ENCODE measurements at regions not wholly inside any gene's neighbourhood (a gene's known extent, or its start where the extent isn't known, plus 50 kb on each side); places are given as distances from the start of the nearest gene placed in this dataset.

DNA sequence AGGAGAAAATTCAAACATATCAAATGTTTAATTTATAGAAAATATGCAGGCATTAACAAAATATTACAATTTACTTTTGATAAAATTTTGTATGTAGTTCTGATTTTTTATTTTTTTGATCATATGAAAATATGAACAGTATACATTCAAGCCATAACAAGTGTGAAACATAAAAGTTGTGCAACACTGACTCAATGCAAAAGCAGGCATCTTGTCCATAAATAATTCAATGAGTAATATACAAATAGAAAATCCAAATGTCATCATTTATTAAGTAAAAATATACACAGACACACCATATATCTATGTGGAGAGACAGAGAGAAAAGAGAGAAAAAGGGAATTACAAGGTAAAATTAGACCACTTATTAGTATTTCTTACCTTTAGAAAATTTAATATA is 1183.9 kb downstream of the SLITRK1 start:
- DNase-seq (ENCODE audit: low read depth in 2 of 2): no peak

DNA sequence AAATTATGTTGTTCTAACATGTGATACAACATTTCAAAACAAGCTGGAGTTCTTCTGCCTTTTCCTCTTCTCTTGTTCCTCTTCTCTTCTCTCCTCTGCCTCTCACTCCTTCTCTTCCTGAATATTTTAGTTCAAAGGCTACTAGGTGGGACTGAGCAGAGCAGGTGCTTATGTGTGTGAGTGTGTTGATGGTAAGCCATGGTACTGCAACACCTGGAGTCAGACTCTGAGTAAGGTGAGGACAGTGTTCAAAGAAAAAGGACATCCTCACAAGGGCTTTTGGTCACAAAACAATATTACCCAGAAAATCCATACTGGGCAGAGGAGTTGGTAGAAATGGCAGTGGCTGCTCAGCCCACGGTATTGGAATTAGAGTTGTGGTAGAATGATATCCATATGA is 1188.7 kb downstream of the SLITRK1 start:
- DNase-seq (ENCODE audit: low read depth in 2 of 2): no peak

DNA sequence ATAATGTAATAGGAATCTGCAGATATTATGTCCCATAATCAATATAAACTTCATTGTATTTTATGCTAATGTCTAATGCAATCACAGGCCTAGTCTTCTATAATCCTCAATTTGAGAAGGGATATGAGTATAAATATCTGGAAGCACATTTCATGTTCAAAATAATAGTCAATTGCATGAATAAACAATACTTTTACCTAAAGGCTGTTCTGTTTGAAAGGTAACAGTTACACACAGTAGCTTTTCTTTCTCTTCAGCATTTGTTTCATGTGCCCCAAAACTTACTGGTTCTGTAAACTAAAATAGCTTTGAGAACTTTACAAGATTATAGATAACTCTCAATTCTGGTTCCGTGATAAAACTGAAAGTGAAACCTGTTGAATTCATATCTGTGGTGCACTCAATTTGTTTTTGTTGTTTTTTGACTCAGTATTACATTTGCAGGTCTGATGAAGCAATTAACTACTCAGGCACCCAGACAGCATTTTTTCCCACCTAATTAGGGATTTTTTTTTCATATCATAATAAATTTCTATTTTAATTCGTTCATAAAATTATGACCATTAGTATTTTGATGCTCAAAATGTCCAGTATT is 1193.8 kb downstream of the SLITRK1 start:
- no peak for DNase-seq (ENCODE audit: low read depth in 2 of 2)

DNA sequence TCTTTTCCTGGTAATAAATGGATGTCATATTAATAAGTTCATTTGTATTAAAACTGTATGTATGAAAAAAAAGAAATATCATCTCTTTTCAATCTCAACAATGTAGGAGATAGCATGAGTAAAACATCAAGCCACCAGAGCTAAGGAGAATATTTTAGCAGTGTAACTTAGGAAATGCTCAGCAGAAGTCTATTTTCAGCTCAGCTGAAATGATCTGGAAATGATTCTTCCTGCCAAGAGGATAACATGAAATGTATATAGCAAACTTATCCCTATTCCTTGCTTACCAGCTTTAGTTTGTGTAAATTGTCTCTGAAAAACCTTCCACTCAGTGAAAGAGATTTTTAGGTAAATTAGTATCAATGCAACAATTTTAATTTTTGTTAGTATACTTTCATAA is 1194.4 kb downstream of the SLITRK1 start:
- no peak for DNase-seq (ENCODE audit: low read depth in 2 of 2)

DNA sequence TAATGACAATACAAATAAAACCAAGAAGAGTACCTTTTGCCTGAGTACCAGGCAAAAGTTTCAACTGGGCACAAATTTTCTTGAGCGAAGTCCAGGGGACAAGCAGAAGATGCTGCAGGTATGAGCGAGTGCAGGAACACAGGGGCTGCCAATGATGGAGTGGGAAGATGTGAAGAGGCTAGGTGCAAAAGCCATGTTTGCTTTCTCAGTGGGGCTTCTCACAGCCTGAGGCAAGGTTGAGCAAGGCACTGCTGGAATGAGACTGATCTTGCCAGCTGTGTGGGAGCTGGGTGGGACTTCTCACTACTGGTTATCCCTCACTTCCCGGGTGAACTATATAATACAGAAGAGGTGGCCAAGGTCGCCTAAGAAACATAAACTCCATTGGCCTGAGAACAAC is 1200.7 kb downstream of the SLITRK1 start:
- no peak for DNase-seq (ENCODE audit: low read depth in 2 of 2)

DNA sequence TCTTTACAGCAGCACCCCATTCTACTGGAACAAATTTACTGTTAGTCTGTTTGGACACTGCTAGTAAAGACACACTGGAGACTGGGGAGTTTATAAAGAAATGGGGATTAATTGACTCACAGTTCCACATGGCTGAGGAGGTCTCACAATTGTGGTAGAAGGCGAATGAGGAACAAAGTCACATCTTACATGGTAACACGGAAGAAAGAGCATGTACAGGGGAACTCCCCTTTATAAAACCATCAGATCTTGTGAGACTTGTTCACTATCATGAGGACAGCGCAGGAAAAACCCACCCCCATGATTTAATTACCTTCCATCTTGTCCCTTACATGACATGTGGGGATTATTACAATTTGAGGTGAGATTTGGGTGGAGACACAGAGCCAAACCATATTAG is 1204.2 kb downstream of the SLITRK1 start:
- no peak for DNase-seq (ENCODE audit: low read depth in 2 of 2)

DNA sequence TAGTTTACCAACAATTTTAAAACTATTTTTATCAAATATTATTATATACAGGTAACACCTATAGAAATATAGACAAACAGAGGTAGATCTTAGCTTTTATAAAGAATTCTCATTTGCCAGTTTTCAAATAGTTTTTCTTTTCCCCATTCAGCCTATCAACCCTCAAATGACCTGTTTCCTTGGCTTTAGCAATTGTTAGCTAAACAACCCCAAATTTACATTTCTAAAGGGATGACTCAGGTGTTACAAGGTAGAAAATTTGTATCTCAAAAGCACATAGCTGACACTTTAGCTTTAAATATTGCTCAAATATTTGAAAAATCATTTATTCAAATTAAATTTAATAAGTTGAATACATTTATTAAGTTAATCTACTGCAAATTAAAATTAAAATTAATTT is 1207.2 kb downstream of the SLITRK1 start:
- DNase-seq (ENCODE audit: low read depth in 2 of 2): no peak

DNA sequence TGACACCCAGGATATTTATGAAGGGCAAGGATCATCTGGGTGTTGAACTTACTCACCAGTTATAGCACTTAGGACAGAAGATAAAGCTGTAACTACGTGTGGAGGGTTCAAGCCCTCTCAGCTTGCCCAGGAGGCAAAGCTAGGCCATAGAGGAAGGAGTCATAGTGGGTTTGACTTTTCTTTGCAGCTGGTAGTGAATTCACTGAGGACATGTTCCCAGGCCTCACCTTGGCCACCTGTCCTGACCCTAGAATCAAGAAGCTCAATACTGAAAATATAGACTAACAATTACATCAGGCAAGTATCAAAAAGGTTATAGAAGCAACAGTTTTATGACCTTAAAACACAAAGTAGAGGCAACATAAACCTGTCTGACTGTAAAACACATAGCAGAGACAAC is 1207.7 kb downstream of the SLITRK1 start:
- no peak for DNase-seq (ENCODE audit: low read depth in 2 of 2)

DNA sequence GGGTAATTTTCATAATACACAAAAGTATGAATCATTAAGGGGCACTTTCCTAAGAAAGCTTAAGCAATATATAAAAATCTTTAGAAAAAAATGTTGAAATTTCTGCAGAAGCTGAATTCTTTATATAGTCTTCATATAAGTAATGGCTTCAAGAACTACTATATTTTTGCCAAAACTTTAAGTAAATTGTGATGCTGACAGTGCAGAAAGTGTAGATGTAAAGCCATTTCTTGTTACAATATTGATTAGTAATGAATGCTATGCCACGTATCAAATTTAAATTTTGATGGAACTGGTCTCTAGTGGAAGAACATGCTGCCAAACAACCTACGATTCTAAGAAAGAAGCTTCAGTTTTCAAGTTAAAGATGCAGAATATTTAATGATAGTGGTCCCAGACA is 1210.0 kb downstream of the SLITRK1 start:
- DNase-seq (ENCODE audit: low read depth in 2 of 2): no peak

DNA sequence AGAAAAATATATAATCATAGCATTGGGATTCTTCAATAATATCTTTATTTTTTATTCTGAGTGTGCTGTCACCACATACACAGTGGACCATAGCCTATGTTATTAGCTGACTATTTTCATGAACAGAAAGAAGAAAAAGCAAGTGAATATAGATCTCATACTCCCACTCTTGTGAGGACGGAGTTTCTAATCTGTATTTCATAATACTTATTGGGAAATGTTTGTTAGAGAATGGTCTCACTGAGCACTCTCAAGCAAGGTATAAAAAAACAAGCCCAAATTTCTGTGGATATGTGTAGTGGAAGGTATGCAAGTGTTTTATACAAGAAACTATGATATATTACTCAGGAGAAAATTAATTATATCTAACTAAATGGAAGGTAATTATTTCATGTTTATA is 1218.1 kb downstream of the SLITRK1 start:
- no peak for DNase-seq (ENCODE audit: low read depth in 2 of 2)

DNA sequence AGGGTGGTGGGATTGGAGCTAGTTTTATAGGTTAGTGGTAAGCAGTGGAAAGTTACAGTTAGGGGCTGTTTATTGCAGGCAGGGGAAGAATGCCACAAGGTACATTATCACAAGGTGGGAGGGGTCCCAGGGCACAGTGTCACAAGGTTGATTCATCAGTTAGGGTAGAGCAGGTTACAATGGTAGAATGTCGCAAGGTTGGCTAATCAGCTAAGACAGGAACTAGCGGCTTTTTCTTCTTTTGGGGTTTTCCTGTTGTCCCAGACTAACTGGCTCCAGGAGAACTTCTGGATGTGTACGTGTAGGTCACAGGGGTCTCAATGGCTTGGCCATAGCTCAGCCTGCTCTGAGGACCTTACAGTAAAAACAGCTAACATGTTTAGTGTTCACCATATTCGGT is 1221.1 kb downstream of the SLITRK1 start:
- no peak for DNase-seq (ENCODE audit: low read depth in 2 of 2)

DNA sequence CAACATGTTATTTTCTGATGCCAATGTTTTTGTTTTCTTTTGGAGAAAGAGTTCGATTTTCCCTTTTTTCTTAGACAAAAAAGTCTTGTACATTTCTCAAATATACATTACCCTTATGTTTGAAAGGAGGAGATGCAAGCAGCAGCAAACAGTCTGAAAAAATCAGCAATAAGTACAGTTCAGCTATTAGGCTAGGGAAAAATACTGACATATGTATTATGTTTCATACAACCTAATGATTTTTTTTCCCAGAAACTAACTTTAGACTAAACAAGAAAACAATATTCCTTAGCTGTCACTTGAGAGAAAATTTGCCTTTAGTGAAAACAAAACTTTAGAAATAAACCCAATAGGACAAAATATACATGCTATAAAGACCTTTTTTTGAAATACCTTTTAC is 1223.5 kb downstream of the SLITRK1 start:
- DNase-seq (ENCODE audit: low read depth in 2 of 2): no peak

DNA sequence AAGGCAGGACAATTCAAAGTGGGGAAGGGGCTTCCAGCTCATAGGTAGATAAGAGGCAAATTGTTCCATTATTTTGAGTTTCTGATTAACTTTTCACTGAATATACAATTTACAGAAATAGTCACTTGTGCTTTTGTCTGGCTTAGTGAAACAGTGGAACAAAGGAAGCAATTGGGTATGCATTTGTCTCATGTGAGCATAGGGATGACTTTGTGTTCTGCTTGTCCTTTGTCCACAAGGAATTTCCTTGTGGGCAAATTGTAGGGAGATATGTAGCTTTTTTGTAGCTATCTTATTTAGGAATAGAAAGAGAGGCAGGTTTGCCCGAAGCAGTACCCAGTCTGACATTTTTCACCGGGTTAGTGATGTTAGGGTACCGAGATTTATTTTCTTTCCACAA is 1224.8 kb downstream of the SLITRK1 start:
- no peak for DNase-seq (ENCODE audit: low read depth in 2 of 2)

DNA sequence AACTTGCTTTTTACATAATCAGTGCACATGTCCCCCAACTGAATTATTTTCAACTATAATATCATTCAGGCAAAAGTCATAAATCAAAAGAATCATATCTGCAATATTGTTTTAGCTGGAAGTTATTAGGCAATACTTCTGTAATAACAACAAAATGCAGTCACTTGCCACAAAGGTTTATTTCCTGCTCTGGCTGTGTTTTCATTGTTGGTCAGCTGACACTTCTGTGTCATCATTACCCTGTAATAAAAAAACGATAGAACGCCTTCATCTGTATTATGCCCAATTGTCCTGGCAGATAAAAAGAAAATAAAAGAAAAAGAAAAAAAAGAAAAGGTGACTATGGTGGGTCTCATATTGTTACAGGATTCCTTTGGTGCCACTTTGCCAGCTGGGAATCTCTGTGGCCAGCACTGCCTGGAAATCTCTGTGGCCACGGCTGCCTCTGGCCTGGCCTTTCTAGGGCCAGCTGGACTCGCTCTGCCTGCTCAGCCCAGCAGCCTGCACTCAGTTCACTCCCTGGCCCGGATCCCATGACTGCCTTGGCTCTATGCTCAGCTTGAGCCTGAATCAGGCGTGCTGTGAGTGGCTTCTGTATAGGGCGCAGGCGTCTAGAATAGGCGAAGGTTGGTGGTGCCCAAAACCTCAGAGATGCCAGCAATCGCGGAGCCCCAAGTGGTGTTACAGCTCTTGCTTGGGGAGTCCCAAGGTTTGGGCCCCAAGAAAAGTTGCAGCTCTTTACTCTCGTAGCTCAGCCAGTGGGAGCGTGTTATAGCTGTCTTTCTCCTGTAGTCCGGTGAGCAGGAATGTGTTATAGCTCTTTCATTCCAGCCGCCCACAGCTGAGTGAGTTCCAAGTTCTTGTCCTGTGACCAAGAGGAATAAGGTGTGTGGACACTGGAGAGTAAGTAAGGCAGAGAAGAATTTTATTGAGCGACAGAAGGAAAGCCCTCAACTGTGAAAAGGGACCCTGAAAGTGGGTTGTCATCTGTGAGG is 1227.1 kb downstream of the SLITRK1 start:
- no peak for DNase-seq (ENCODE audit: low read depth in 2 of 2)

DNA sequence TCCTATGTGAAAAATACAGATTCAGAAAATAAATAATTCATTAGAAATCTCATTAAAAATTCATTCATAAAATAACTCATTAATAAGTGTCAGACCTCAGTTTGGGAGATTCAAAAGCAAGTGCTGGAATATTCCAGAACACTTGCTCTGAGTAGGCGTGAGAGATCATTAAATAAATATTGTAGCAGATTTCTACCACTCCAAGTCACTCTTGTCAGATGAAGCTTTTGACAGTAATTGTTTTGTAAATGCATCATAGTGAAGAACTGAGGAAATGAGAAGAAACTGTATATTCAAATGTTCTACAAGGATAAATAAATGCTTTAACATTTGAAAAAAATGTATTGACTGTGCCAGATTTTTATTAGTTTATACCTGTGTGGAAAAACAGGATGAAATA is 1228.1 kb downstream of the SLITRK1 start:
- DNase-seq (ENCODE audit: low read depth in 2 of 2): no peak

DNA sequence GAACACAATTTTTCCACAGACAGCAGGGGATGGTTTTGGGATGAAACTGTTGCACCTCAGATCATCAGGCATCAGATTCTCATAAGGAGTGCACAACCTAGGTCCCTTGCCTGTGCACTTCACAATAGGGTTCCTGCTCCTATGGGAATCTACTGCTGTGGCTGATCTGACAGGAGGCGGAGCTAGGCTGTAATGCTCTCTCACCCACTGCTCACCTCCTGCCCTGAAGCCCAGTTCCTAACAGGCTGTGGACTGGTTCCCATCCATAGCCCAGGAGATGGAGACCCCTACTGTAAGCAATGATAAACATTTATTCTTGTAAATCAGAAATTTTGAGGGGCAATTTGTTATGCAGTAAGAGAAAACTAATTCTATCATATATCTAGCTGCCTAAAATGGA is 1234.7 kb downstream of the SLITRK1 start:
- DNase-seq (ENCODE audit: low read depth in 2 of 2): no peak

DNA sequence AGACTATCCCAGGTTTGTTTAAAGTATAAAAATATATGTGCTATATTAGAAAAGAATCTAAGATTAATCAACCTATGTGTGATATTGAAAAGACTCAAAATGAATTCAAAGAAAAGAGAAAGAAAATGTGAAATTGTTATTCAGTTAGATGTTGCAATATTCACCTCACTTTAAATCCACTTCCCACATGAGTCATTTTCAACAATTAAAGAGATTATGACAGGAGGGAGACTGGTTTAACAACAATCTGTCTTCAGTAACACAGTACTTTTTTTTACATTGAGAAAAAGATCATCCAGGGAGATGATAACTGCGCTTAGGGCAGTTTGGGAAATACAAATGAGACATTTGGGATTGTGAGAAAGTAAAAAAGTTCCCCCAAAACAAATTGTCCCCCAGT is 1246.2 kb downstream of the SLITRK1 start:
- no peak for DNase-seq (ENCODE audit: low read depth in 2 of 2)

DNA sequence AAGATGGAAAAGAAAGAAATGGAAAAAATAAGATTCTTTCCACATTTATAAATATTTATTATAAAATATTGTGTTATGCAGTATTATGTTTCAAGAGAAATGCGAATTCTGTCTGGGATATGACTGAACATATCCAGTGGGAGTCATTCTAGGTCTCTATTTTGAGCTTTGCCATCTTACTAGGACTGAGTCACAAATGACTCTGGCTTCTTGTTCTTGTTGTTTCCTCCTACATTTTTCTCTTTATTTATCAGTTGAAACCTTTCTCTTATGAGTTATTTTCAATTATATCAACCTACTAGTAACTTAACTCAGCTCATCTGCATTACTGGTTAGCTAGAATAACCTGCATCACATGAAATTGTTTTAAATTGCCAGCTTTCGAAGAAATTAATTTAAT is 1247.3 kb downstream of the SLITRK1 start:
- no peak for DNase-seq (ENCODE audit: low read depth in 2 of 2)

DNA sequence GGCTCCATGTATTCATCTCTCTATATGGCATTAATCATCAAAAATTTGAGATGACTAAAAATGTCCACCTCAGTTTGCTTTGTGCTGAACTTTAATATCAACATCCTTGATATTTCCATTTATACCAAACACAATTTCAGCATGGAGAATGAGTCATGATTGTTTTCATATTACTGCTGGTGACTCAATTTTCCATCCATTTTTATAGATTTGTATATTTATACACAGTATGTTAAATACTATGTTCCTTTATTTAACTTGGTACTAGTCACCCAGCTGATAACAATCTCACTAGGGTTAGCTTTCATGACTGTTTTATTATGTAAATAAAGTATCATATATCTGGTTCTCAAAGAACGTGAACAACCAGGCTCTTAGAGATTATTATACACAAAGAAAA is 1255.1 kb downstream of the SLITRK1 start:
- DNase-seq (ENCODE audit: low read depth in 2 of 2): no peak

DNA sequence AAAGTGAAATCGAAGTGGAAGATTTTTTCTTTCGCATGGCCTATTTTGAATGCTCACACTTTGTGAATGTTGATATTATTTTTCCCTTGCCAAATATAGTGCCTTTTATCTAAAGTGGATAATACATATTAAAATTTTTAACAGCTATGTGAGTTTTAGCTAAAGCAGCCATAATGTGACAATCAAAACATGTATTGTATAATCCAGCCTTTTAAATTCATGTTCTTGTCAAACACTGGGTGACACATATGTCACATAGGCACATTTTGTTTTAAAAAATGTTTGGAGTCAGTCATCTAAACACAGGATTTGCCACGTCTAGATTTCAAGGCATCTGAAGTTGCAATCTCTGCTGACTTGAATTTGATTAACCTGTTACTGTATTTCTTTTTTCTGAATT is 1256.6 kb downstream of the SLITRK1 start:
- DNase-seq (ENCODE audit: low read depth in 2 of 2): no peak

DNA sequence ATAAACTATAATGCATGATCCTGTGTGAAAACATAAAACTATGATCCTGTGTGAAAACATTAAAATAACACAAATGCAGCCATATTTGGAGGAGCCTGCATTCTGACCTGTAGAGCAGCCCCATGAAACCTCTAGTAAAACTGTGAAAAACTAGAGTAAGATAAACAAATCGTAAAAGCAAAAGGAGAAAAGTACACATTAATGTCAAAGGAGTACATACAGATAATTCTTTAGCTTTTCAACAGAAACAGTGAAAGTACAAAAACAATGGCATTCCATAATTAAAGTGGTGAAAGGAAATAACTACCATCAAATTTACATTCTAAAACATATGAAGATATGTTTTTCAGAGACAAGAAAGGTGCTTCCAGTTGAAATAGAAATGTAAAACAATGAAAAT is 1267.2 kb downstream of the SLITRK1 start:
- no peak for DNase-seq (ENCODE audit: low read depth in 2 of 2)

DNA sequence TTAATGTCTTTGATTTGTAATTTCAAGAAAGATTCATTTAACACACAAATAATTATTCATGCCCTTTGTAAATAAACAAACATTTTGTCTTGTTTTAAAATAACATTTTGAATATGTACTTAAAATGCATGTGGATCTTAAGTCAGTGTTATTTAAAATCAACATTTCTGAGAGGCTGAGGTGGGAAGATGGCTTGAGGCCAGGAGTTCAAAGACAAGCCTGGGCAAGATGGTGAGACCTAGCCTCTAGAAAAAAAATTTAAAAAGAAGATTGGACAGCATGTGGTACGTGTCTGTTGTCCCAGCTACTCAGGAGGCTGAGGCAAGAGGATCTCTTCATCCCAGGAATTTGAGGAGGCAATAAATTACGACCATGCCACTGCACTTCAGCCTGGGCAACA is 1268.2 kb downstream of the SLITRK1 start:
- no peak for DNase-seq (ENCODE audit: low read depth in 2 of 2)

DNA sequence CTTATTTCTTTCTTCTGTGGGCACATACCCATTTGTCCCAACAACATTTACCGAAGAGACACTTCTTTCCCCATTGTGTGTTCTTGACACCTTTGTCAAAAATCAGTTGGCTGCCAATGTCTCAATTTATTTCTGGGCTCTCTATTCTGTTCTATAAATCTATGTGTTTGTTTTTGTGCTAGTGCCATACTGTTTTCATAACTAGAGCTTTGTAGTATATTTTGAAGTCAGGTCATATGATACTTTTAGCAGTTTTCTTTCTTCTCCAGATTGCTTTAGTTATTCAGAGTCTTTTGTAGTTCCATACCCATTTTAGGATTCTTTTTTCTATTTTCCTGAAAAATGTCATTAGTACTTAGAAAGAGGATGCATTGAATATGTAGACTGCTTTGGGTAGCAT is 1276.3 kb downstream of the SLITRK1 start:
- no peak for DNase-seq (ENCODE audit: low read depth in 2 of 2)
